Mesodermal cell (in vitro differentiated cells): ENCODE measurements at regions not wholly inside any gene's neighbourhood (a gene's known extent, or its start where the extent isn't known, plus 50 kb on each side); places are given as distances from the start of the nearest gene placed in this dataset.
"Not testable (repeated sequence)": the region's sequence is repeated elsewhere in the genome, so short reads cannot be mapped to it uniquely, and the experiment has no call there.

Experiments used
- H3K27ac ChIP-seq: 2 replicates; pipeline ENCODE4 v1.7.0; 2013; ENCODE audit warnings: mild to moderate bottlenecking, low read depth, low read length, moderate library complexity; ENCODE audit not compliant: severe bottlenecking
- H3K36me3 ChIP-seq: 2 replicates; pipeline ENCODE4 v1.7.1; 2013; ENCODE audit warnings: mild to moderate bottlenecking, low read length, moderate library complexity; ENCODE audit not compliant: control insufficient read depth, insufficient read depth
- H3K4me1 ChIP-seq: one replicate; pipeline ENCODE4 v1.7.1; 2013; ENCODE audit warnings: mild to moderate bottlenecking, low read length; ENCODE audit not compliant: insufficient read depth, control insufficient read depth, poor library complexity, severe bottlenecking
- H3K4me3 ChIP-seq: 2 replicates; pipeline ENCODE4 v1.7.0; 2013; ENCODE audit warnings: low read length, control low read depth, mild to moderate bottlenecking; ENCODE audit not compliant: insufficient read depth, poor library complexity, severe bottlenecking; ENCODE audit errors: extremely low read depth
- H3K9me3 ChIP-seq: 2 replicates; pipeline ENCODE4 v1.7.1; 2013; ENCODE audit warnings: mild to moderate bottlenecking, low read length, moderate library complexity; ENCODE audit not compliant: control insufficient read depth
- WGBS, 2 experiments: methylation state at CpG; one replicate each; pipeline ENCODE4 v1.1.5; 2013; ENCODE audit warnings: missing lambda C conversion rate in 2 of 2; ENCODE audit not compliant: insufficient coverage in 2 of 2; 5-methylcytosine and 5-hydroxymethylcytosine counted together

DNA sequence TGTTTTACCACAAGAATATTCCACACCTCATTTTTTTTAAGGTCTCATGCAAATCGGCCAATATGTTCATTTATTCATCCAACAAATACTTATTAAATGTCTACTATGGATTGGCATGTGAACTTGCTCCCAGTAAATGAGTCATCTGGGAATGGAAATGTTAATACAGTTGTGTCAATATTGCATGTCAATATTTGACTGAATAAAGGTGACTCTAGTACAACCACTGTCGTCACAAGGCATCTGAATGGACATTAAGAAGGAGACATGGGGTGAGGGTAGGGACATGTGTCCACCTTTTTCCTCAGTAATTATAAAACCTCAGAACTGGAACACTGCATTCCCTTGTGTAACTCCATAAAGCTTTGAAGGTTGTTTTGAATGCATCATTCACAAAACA is 365.4 kb downstream of the ADCYAP1 start:
- no peaks in the 10 kb centered on the region for H3K36me3 ChIP-seq
- H3K4me1 ChIP-seq: no peaks in the 10 kb centered on the region
- no peak overlapping the region for H3K27ac ChIP-seq
- WGBS, 2 experiments: 100% methylated on average over 1 of the region's 2 CpGs; no CpG with 5 or more reads in 1 of the 2 experiments
- H3K9me3 ChIP-seq: no peaks in the 10 kb centered on the region
- no peak overlapping the region for H3K4me3 ChIP-seq

- Histone ChIP-seq H3K36me3 (no peaks in the 10 kb centered on the region), H3K4me3 (no peak overlapping the region), H3K9me3 (no peaks in the 10 kb centered on the region), H3K27ac (no peak overlapping the region), H3K4me1 (no peaks in the 10 kb centered on the region)
- 90 to 92% methylated on average over 1 to 2 of the region's 2 CpGs for WGBS, 2 experiments
Observed at GRCh38 chr18:1273469-1273868, 368.8 kb downstream of the ADCYAP1 start.

DNA sequence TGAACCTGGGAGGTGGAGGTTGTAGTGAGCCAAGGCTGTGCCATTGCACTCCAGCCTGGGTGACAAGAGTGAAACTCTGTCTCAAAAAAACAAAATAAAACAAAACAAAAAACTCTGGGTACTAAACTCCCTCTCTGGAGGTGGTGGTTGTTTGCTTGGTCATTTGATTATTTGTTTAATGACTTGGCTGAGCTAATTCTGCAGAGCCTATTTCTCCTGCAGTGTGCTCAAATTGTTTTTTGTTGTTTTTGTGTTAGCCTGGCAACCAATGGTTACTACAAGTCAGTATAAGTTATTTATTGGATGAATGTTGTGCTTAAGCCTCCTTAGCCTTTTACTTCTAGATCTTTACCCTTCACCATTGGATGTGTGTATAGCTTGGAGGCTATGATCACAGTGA is 387.5 kb downstream of the ADCYAP1 start:
- H3K9me3 ChIP-seq: no peaks in the 10 kb centered on the region
- H3K27ac ChIP-seq: no peak overlapping the region
- no peaks in the 10 kb centered on the region for H3K4me1 ChIP-seq
- no peaks in the 10 kb centered on the region for H3K36me3 ChIP-seq
- H3K4me3 ChIP-seq: no peak overlapping the region

DNA sequence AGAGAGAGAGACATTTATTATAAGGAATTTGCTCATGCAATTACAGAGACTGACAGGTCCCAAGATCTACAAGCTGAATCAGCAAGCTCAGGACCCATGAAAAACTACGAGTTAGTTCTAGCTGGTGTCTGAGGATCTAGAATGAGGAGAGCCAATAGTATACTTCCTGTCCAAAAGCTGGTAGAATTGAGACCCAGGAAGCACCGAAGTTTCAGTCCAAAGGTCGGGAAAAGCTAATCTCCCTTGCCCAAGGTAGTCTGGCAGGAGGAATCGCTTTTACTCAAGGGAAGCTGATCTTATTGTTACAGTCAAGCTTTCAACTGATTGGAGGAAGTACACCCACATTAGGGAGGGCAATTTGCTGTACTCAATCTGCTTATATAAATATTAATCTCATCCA is 389.6 kb downstream of the ADCYAP1 start:
- Histone ChIP-seq H3K27ac (no peak overlapping the region), H3K4me3 (no peak overlapping the region), H3K9me3 (no peaks in the 10 kb centered on the region)

DNA sequence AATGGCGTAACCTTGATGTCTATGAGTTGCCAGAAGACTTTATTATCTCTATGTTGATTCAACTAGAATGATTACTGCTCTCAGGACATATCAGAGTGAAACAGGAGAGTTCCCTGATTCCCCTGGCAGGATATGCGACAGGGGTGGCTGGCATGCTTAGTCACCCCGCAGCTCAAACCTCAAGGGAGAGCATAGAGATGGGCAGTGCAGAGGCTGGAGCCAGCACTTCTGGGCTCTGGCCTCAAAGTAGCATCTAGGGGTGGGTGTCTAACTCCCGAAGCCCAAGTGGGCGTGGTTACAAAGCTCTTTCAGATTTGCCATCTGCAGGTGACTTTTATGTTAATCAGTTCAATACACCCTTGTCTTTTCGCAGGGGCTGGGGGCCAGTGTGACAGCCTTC is 391.6 kb downstream of the ADCYAP1 start:
- no peaks in the 10 kb centered on the region for H3K4me1 ChIP-seq
- no peak overlapping the region for H3K4me3 ChIP-seq
- H3K9me3 ChIP-seq: no peaks in the 10 kb centered on the region
- H3K27ac ChIP-seq: no peak overlapping the region
- whole genome bisulfite sequencing, 2 experiments: 81 to 100% methylated on average over 1 to 6 of the region's 6 CpGs
- H3K36me3 ChIP-seq: no peaks in the 10 kb centered on the region

More for the DNA sequence above, 389.6 kb downstream of the ADCYAP1 start:
- WGBS, 2 experiments: 95 to 100% methylated on average over 3 to 4 of the region's 4 CpGs
- no peaks in the 10 kb centered on the region for H3K4me1 ChIP-seq
- no peaks in the 10 kb centered on the region for H3K36me3 ChIP-seq

DNA sequence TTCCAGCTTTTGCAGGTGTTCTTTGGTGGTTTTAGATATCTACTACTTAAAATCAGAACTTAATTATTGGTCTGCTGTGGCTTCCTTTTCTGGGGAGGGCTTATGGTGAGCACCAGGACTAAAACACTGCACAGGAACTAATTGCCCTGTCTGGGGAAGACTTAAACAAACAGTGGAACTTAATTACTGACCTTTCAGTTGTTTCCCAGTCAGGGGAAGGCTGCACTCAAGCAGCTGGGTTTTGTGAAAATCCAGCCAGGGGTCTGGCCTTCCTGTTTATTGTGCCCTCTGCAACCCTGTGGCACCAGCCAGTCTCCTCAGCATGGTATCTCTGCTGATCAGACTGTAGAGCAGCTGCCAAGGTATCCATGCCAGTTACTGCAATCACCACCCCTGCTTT is 398.2 kb downstream of the ADCYAP1 start:
- Histone ChIP-seq H3K4me3 (no peak overlapping the region), H3K27ac (no peak overlapping the region), H3K4me1 (no peaks in the 10 kb centered on the region), H3K9me3 (no peaks in the 10 kb centered on the region), H3K36me3 (no peaks in the 10 kb centered on the region)

DNA sequence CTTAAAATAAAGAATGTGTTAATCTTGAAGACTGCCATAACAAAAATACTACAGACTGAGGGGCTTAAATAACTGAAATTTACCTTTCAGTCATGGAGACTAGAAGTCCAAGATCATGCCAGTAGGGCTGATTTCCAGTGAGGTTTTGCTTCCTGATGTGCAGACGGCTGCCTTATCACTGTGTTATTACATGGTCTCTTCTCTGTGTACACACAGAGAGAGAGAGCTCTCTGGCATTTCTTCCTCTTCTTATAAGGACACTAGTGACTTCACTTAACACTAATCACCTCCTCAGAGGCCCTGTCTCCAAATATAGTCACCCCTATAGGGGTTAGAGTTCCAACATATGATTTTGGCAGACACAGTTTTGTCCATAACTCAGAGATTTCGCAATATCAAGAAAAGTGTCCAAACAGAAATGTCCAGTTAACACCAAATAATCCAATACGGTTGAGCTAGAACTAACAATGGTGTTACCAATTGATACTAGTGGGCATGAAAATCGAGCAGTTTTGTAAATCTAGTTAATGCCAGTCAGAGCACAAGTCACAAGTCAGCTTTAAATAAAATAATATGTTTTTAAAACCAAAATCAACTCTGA is 399.8 kb downstream of the ADCYAP1 start:
- no peaks in the 10 kb centered on the region for H3K36me3 ChIP-seq
- H3K27ac ChIP-seq: no peak overlapping the region
- H3K4me3 ChIP-seq: no peak overlapping the region
- WGBS, 2 experiments: 80 to 100% methylated on average over 1 to 2 of the region's 4 CpGs
- no peaks in the 10 kb centered on the region for H3K9me3 ChIP-seq
- H3K4me1 ChIP-seq: no peaks in the 10 kb centered on the region

DNA sequence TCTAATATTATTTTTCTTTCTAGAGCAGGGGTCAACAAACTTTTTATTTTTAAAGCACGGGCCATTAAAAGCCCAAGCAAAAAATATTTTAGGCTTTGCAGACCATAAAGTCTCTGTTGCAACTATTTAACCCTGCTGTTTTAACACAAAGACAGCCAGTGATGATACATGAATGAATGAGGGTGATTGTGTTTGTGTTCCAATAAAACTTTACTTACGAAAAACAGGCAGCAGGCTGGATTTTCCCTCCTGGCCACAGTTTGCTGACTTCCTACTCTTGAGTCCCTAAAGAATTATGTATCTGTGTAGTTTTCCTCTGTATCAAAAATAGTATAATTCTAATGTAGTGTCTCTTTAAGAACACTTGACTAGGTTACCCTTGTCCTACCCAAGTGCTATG is 402.0 kb downstream of the ADCYAP1 start:
- Histone ChIP-seq H3K27ac (no peak overlapping the region), H3K4me1 (no peaks in the 10 kb centered on the region), H3K4me3 (no peak overlapping the region), H3K9me3 (no peaks in the 10 kb centered on the region), H3K36me3 (no peaks in the 10 kb centered on the region)
- 100% methylated on average over 1 of the region's 2 CpGs; no CpG with 5 or more reads in 1 of the 2 experiments for WGBS, 2 experiments

DNA sequence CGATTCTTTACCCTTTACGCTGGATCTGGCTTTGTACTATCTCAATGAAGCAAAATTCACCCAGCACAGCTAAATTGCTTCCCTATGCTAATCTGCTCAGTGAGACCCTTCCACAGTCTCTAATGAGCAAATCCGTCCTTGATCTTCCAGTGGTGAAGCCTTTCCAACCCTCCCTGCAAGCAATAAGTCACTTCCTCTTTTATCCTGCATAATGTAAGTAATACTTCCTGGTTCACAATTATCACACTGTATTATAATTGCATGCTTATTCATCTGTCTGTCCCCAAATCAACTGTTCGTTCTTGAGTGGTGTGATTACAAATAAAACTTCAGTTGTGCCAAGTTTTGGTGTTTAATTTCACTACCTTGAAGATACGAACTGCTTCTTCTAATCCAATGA is 404.0 kb downstream of the ADCYAP1 start:
- Histone ChIP-seq H3K4me3 (no peak overlapping the region), H3K4me1 (no peaks in the 10 kb centered on the region), H3K36me3 (no peaks in the 10 kb centered on the region), H3K27ac (no peak overlapping the region), H3K9me3 (no peaks in the 10 kb centered on the region)
- 83 to 97% methylated on average over 3 to 4 of the region's 5 CpGs for WGBS, 2 experiments

GRCh38 chr18:1311376-1311775 is 406.7 kb downstream of the ADCYAP1 start:
- Histone ChIP-seq H3K36me3 (no peaks in the 10 kb centered on the region), H3K4me1 (no peaks in the 10 kb centered on the region), H3K9me3 (no peaks in the 10 kb centered on the region), H3K27ac (no peak overlapping the region), H3K4me3 (no peak overlapping the region)
- 100% methylated on average over 1 of the region's 2 CpGs; no CpG with 5 or more reads in 1 of the 2 experiments for WGBS, 2 experiments

- 81 to 84% methylated on average over 4 to 6 of the region's 11 CpGs for WGBS, 2 experiments
- H3K4me3 ChIP-seq, H3K27ac ChIP-seq, H3K9me3 ChIP-seq, H3K4me1 ChIP-seq, H3K36me3 ChIP-seq: not testable (repeated sequence)
Observed at GRCh38 chr18:1335345-1335744, 430.7 kb downstream of the ADCYAP1 start.
